Astrocyte (in vitro differentiated cells and primary cell): ENCODE measurements at regions not wholly inside any gene's neighbourhood (a gene's known extent, or its start where the extent isn't known, plus 50 kb on each side); places are given as distances from the start of the nearest gene placed in this dataset.

Experiments used
- DNase-seq: peaks from one replicate; pipeline ENCODE4 v3.0.0-alpha.2; 2010; ENCODE audit warnings: low read depth
- FAIRE-seq: peaks from 2 replicates; lab custom pipeline; 2011; peaks lifted over from hg19 to GRCh38; lab: Jason Lieb, UNC
- H2AFZ ChIP-seq: 2 replicates; pipeline ENCODE4 v1.6.0; 2012; ENCODE audit warnings: low read depth, low read length, inconsistent platforms
- H3K27ac ChIP-seq: 2 replicates; pipeline ENCODE4 v1.5.1; 2011; ENCODE audit warnings: low read depth, low read length, inconsistent platforms
- H3K27me3 ChIP-seq: 2 replicates; pipeline ENCODE4 v1.6.0; 2011; ENCODE audit warnings: low read length, inconsistent platforms; ENCODE audit not compliant: insufficient read depth
- H3K36me3 ChIP-seq: 2 replicates; pipeline ENCODE4 v1.5.1; 2011; ENCODE audit warnings: low read length, inconsistent platforms; ENCODE audit not compliant: insufficient read depth
- H3K4me1 ChIP-seq: 2 replicates; pipeline ENCODE4 v1.5.1; 2011; ENCODE audit warnings: low read length, inconsistent platforms; ENCODE audit not compliant: insufficient read depth
- H3K4me2 ChIP-seq: 2 replicates; pipeline ENCODE4 v1.6.0; 2012; ENCODE audit warnings: low read length, inconsistent platforms
- H3K4me3 ChIP-seq: 2 replicates; pipeline ENCODE4 v1.5.1; 2011; ENCODE audit warnings: low read depth, mild to moderate bottlenecking, low read length, inconsistent platforms; ENCODE audit not compliant: insufficient read depth
- H3K79me2 ChIP-seq: 2 replicates; pipeline ENCODE4 v1.6.0; 2012; ENCODE audit warnings: mild to moderate bottlenecking, low read length, inconsistent platforms; ENCODE audit not compliant: insufficient read depth
- H3K9ac ChIP-seq: 2 replicates; pipeline ENCODE4 v1.6.0; 2012; ENCODE audit warnings: mild to moderate bottlenecking, low read length, inconsistent platforms
- H3K9me3 ChIP-seq: 2 replicates; pipeline ENCODE4 v1.5.1; 2012; ENCODE audit warnings: low read depth, mild to moderate bottlenecking, low read length, inconsistent platforms; ENCODE audit not compliant: insufficient read depth
- H4K20me1 ChIP-seq: 2 replicates; pipeline ENCODE4 v1.6.0; 2012; ENCODE audit warnings: low read length, inconsistent platforms; ENCODE audit not compliant: insufficient read depth
- H3K27ac Mint-ChIP-seq: one replicate; pipeline ENCODE4 v1.8.0; 2021; ENCODE audit warnings: mild to moderate bottlenecking, mixed read lengths; ENCODE audit not compliant: unreplicated experiment
- H3K27me3 Mint-ChIP-seq: one replicate; pipeline ENCODE4 v1.8.0; 2021; ENCODE audit warnings: low read depth, mixed read lengths; ENCODE audit not compliant: unreplicated experiment
- H3K36me3 Mint-ChIP-seq: one replicate; pipeline ENCODE4 v1.8.0; 2021; ENCODE audit warnings: low read depth, mixed read lengths; ENCODE audit not compliant: unreplicated experiment
- H3K4me1 Mint-ChIP-seq: one replicate; pipeline ENCODE4 v1.8.0; 2021; ENCODE audit warnings: low read depth, mixed read lengths; ENCODE audit not compliant: unreplicated experiment
- H3K4me3 Mint-ChIP-seq: one replicate; pipeline ENCODE4 v1.8.0; 2021; ENCODE audit warnings: mild to moderate bottlenecking, moderate library complexity, mixed read lengths; ENCODE audit not compliant: unreplicated experiment
- H3K9me3 Mint-ChIP-seq: one replicate; pipeline ENCODE4 v1.8.0; 2021; ENCODE audit warnings: mild to moderate bottlenecking, mixed read lengths; ENCODE audit not compliant: unreplicated experiment
- EZH2 ChIP-seq: IDR thresholded peaks from 2 replicates; pipeline ENCODE4 v1.6.1; 2012; ENCODE audit warnings: mild to moderate bottlenecking, low read length, inconsistent platforms; ENCODE audit not compliant: insufficient read depth
- TF ChIP-seq, protein P1 (sequence below): IDR thresholded peaks from 2 replicates; pipeline ENCODE4 v1.5.1; 2011; ENCODE audit warnings: low read depth, mild to moderate bottlenecking, inconsistent platforms, low read length, moderate library complexity; ENCODE audit not compliant: insufficient read depth

DNA sequence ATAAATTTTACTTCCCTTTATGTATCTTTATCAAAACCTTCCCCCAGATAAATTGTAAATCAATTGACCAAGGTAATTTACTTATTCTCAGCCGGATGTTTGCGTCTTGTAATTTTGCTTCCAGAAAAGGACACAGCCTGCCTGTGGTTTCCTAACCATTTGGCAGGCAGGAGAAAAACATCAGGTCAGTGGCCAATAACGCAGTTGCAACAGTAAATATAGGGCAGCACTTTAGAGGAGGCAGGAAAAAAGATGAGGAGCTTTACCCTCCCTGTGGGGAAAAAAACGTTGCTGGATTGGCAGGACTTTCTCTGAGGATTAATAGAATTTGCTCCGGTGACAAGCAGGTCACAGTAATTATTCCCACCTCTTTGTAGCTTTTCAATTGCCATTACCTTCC lies 2618.1 kb downstream of the ARAP2 start:
- Mint-ChIP-seq H3K4me1 (no peaks in the 10 kb centered on the region), H3K27me3 (no peaks in the 10 kb centered on the region), H3K4me3 (no peak overlapping the region), H3K27ac (no peak overlapping the region), H3K9me3 (no peaks in the 10 kb centered on the region), H3K36me3 (no peaks in the 10 kb centered on the region)
- no peaks in the 10 kb centered on the region for H3K36me3 ChIP-seq
- no peaks in the 10 kb centered on the region for H3K27me3 ChIP-seq
- H3K4me1 ChIP-seq, result no peaks in the 10 kb centered on the region
- no peak overlapping the region for H3K4me3 ChIP-seq
- no peak overlapping the region for H2AFZ ChIP-seq
- no peak overlapping the region for H3K4me2 ChIP-seq
- no peak overlapping the region for H3K9ac ChIP-seq
- no peaks in the 10 kb centered on the region for H3K79me2 ChIP-seq
- no peak for DNase-seq
- no peaks in the 10 kb centered on the region for H3K9me3 ChIP-seq
- no peak for FAIRE-seq
- TF ChIP-seq, protein P1, sequence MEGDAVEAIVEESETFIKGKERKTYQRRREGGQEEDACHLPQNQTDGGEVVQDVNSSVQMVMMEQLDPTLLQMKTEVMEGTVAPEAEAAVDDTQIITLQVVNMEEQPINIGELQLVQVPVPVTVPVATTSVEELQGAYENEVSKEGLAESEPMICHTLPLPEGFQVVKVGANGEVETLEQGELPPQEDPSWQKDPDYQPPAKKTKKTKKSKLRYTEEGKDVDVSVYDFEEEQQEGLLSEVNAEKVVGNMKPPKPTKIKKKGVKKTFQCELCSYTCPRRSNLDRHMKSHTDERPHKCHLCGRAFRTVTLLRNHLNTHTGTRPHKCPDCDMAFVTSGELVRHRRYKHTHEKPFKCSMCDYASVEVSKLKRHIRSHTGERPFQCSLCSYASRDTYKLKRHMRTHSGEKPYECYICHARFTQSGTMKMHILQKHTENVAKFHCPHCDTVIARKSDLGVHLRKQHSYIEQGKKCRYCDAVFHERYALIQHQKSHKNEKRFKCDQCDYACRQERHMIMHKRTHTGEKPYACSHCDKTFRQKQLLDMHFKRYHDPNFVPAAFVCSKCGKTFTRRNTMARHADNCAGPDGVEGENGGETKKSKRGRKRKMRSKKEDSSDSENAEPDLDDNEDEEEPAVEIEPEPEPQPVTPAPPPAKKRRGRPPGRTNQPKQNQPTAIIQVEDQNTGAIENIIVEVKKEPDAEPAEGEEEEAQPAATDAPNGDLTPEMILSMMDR, result no peak
- TF ChIP-seq EZH2, result no peak
- H4K20me1 ChIP-seq, result no peaks in the 10 kb centered on the region
- H3K27ac ChIP-seq, result no peak overlapping the region

DNA sequence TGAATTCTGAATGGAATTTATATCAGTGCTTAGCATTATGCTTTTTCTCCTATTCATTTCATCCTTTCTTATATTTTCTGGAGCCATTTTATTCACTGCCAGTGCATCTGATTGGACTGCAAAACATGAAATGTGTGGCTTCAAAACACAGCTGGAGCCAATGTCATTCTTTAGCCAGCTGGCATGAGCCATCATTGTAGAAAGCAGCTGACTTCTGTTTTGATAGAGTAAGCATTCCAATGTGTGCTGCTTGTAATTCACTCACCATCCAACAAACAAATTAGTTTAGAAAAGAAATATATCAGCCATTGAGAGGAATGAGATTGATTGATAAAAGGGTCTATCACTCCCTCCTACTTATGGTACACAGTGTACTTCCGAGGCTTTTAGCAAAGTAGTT lies 2616.0 kb downstream of the ARAP2 start:
- no peaks in the 10 kb centered on the region for H3K4me1 Mint-ChIP-seq
- no peaks in the 10 kb centered on the region for H3K27me3 Mint-ChIP-seq

DNA sequence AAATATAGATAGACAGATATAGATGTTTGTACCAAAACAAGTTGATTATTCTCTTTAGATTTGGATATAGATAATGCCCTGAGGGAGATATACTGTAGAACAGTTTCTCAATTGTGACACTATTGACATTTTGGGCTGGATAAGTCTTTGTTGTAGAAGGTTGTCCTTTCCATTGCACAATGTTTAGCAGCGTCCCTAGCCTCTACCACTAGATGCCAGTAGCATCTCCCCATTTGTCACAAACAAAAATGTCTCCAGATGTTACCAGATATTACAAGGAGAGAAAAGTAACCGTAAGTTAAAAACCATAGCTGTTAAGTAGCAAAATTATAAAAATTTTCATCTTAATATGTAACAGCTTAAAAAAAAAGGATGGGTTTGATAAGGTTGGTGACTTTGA lies 2595.3 kb downstream of the ARAP2 start:
- Histone ChIP-seq H3K27ac (no peak overlapping the region), H3K79me2 (no peaks in the 10 kb centered on the region), H3K36me3 (no peaks in the 10 kb centered on the region), H3K4me3 (no peak overlapping the region), H4K20me1 (no peaks in the 10 kb centered on the region), H2AFZ (no peak overlapping the region), H3K9me3 (no peaks in the 10 kb centered on the region), H3K4me1 (no peaks in the 10 kb centered on the region), H3K27me3 (no peaks in the 10 kb centered on the region), H3K9ac (no peak overlapping the region), H3K4me2 (no peak overlapping the region)
- no peak overlapping the region for H3K27ac Mint-ChIP-seq
- no peak overlapping the region for H3K4me3 Mint-ChIP-seq
- peak; percentile 56 for FAIRE-seq
- TF ChIP-seq, protein P1, result peak; percentile 52
- TF ChIP-seq EZH2, result no peak
- no peaks in the 10 kb centered on the region for H3K27me3 Mint-ChIP-seq
- no peaks in the 10 kb centered on the region for H3K4me1 Mint-ChIP-seq
- H3K36me3 Mint-ChIP-seq, result no peaks in the 10 kb centered on the region
- peaks cover 2% of the 10 kb centered on the region for H3K9me3 Mint-ChIP-seq
- DNase-seq, result peak; percentile 1

More for the DNA sequence above, 2616.0 kb downstream of the ARAP2 start:
- no peak for DNase-seq
- TF ChIP-seq, protein P1, result no peak
- no peak for TF ChIP-seq EZH2
- Histone ChIP-seq H3K79me2 (no peaks in the 10 kb centered on the region), H3K4me2 (no peak overlapping the region), H3K4me3 (no peak overlapping the region), H3K9ac (no peak overlapping the region), H3K4me1 (no peaks in the 10 kb centered on the region), H3K36me3 (no peaks in the 10 kb centered on the region), H3K27ac (no peak overlapping the region), H4K20me1 (no peaks in the 10 kb centered on the region), H3K9me3 (no peaks in the 10 kb centered on the region), H2AFZ (no peak overlapping the region), H3K27me3 (no peaks in the 10 kb centered on the region)
- Mint-ChIP-seq H3K4me3 (no peak overlapping the region), H3K36me3 (no peaks in the 10 kb centered on the region), H3K9me3 (no peaks in the 10 kb centered on the region), H3K27ac (no peak overlapping the region)
- no peak for FAIRE-seq
